HG03575 (cell line): ENCODE measurements at regions not wholly inside any gene's neighbourhood (a gene's known extent, or its start where the extent isn't known, plus 50 kb on each side); places are given as distances from the start of the nearest gene placed in this dataset.
"Not testable (repeated sequence)": the region's sequence is repeated elsewhere in the genome, so short reads cannot be mapped to it uniquely, and the experiment has no call there.

Experiments
- ATAC-seq: cut with Tn5 transposase; IDR thresholded peaks from one replicate; pipeline ENCODE4 v1.9.1; 2021; ENCODE audit not compliant: unreplicated experiment, insufficient number of reproducible peaks, low FRiP score; ENCODE audit errors: extremely low read depth

DNA sequence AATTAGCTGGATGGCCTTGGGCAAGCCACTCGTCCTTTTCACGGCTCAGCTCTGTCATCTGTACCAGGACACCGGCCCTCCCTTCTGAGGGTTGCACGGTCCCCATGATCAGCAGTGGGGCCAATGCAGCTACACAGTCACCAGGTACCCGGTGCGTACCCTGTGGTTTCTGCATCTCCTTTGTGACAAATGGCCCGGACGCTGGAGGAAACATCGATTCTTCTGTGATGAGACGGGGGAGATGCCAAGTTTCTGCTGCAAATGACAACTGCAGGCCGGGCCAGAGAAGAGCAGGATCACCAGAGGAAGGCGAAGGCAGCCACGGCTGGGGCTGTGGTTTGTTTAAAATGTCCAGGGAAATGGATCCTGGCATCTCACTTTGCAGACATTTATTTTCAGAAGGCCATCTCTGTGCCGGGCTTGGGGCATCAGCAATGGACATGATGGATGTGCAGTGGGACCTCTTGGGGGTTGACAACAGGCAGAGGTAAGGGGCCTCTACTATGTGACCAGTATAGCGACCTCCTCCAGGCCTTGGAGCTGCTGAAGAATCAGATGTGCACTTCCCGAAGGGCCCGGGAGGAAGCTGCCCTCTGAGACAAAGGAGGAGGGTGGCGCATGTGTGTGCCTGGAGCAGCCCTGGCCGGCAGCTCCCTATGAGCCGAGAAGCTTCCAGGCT lies 221.9 kb upstream of the C1orf174 start:
- ATAC-seq = no peak

- no peak for ATAC-seq
Observed at GRCh38 chr1:4122513-4123160, 222.6 kb upstream of the C1orf174 start.

GRCh38 chr1:4124631-4125145 lies 224.6 kb upstream of the C1orf174 start:
- no peak for ATAC-seq

GRCh38 chr1:4126251-4126650 lies 226.2 kb upstream of the C1orf174 start:
- ATAC-seq = no peak

DNA sequence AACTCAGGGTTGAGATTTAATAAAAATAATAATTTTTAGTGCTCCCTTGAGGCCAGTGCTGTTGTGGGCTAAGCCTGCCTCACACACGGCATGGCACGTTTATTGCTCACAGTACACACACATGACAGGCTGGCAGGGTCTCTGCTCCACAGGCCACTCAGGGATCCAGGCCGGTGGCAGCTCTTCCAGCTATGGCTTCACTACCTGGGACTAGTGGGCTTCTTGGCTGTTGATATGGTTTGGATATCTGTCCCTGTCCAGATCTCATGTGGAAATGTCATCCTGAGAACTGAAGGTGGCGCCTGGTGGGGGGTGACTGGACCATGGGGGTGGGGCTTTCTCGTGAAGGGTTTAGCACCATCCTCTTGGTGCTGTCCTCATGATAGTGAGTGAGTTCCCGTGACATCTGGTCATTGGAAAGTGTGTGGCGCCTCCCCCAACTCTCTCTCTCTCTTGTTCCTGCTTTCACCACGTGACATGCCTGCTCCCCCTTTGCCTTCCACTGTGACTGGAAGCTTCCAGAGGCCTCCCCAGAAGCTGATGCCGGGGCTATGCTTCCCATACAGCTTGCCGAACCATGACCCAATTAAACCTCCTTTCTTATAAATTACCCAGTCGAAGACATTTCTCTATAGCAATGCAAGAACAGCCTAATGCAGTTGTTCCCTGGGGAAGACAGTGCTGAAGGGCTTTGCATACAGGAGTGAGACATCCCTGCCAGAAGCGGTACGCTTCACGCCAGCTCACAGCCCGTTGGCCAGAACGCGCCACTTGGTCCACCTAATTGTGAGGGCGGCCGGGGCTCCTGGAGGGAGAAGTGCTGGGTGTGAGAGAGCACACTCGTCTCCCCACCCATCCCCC lies 226.9 kb upstream of the C1orf174 start:
- no peak for ATAC-seq

DNA sequence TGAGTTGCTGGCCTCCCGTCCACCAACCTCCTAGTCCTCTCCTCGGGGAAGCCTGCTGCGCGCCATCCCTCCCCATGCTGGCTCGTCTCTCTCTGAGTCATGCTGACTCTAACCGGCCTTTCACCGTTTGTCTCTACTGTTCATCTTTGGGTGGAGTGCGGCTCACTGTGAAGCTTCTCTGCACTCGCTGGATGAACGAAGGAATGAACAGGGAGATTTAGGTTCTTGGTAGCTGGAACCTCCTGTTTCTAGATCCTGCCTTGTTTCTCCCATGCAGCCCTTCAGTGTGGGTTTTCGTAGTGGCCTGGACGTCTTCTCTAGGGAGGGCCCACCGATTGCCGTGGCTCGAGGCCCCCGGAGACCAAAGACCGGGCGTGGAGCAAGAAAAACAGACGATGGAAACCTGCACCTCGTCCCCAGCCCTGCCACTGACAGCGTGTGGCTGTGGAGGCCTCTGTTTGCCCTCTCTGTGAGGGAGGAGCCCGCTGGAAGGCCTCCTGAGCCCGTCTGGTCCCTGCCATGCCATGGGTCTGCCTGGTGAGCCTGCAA lies 227.6 kb upstream of the C1orf174 start:
- no peak for ATAC-seq

- ATAC-seq = no peak
Observed at GRCh38 chr1:4128616-4129015, 228.5 kb upstream of the C1orf174 start.

- no peak for ATAC-seq
Observed at GRCh38 chr1:4129693-4130092, 229.6 kb upstream of the C1orf174 start.

DNA sequence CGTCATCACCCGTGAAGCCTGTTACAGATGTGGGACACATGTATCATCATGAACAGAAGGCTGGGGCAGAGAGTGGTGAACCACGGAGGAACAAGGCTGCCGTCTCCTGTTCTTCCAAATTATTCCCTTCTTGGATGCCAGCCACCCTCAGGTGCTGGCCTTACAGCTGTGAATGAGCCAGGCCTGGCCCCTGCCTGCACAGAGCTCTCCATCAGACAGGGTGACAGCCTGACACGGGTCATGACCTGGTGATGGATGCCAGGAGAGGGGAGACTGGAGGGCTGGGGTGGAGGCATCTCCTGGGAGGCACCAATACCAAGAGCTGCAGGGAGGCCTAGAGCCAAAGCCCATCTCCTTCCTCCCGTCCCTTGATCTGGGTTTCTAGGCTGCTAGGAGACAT lies 230.0 kb upstream of the C1orf174 start:
- ATAC-seq = no peak

DNA sequence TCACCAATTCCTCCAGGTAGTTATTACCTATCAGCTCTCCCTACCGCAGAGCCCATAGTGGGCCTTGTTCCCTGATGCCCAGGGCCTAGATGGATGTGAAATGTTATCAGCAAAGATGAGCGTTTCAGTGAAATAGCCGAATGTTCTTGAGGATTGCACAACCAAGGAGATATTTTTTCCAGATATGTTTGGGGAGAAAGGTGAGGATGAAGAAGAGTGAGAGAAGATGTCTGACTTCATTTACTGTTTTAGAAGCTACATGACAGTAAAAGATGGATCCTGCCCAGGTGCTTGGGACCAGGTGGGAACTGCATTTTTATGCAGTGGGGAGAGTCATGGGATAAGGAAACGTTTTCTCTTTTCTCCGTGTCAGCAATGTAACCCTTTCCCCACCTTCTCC lies 231.7 kb upstream of the C1orf174 start:
- no peak for ATAC-seq

DNA sequence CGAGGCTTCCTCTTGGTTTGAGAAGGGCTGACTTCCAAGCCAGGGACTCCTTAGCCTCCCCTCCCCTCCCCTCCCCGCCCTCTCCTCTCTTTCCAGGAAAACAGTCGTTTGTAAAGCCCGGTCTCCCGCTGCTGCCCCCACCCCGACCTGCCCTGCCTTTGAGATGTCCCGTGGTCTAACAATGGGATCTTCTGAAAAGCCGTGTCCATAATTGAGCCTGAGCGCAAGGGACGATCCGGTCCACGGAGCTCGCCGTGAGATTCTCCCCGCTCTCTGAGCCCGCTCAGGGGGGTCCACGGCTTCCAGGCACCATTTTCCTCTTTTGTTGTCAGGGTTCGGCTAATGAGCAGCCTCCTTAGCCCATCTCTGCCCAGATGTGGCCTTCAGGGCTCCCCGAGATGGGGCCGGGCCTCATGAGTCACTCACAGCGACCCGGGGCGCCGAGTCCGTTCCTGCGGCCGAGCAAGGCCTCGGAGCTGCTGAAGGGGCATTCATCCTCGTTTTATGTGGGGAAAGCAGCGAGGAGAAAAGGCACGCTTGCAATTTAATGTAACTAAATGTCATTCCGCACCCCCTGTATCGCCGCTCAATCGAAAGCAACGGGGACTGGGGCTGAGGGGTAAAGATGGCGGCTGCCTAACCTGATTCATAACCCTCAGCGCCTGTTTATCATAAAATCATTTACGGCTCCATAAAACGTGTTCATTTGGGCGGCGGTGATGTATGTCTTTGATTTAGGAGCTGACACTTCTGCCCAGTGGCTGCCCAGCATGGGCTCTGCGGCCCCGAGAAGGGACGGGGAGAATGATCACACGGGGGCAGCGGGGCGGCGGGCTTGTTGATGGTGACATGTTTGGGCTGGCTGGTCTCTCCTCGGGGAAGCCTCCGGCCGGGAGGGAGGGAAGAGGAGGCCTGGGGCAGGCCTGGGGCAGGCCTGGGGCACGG lies 232.6 kb upstream of the C1orf174 start:
- no peak for ATAC-seq

- ATAC-seq = no peak
Observed at GRCh38 chr1:4133297-4133938, 233.3 kb upstream of the C1orf174 start.

GRCh38 chr1:4133939-4134321 lies 233.9 kb upstream of the C1orf174 start:
- ATAC-seq = no peak

- ATAC-seq = not testable (repeated sequence)
Observed at GRCh38 chr1:4135853-4136252, 235.8 kb upstream of the C1orf174 start.

DNA sequence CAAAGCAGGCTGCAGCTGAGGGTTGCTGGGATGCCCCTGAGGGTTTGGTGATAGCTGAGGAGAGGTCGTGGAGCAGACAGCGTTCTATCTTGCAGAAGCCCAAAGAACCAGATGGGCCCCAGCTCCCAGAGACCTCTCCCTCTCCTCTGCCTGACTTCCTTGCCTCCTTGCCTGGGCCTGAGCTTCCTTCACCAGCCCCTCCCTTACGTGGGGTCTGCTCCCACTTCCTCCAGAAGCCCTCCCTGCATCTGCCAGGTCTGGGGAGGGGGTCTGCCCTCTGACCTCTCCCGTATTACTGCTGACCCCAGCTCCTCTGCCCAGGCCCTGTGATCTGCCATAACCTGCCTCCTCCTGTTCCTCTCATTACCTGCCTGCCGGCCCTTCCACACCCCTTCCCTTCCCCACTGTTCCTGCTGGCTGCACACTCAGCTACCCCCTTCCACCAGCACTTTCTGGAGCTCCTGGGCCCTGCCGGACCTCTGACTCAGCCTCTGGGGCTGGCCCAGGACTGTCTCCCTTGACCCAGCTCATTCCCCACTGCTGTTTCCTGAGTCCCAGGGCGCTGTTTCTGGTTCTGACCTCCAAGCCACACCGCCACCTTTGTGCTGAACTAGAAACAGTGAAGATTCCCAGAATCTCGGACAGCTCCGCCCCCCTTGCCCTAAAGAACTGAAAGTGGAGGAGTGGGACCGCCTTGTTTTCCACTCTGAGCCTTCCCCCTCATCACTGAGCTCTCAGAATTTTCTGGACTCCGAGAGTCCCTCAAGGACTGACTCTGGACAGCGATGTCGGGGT lies 237.7 kb upstream of the C1orf174 start:
- ATAC-seq = no peak

- ATAC-seq = no peak
Observed at GRCh38 chr1:4139646-4140045, 239.6 kb upstream of the C1orf174 start.

DNA sequence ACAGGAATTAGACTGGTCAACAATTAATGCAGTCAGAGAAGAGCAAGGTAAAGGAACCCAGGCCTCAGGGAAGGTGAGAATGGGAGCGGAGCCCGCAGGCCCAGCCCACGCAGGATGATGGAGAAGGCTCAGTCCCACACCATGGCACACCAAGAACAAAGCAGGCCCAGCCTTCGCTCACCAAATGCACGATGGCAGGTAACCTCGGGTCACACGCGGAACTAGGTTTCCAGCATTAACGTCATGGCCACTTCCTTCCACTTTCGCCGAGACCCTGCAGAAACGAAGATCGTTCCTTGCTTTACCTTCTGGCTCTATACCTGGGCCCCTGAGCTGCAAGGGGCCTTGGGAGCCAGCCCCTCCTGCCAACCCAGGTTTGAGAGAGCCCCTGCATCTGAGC lies 240.2 kb upstream of the C1orf174 start:
- no peak for ATAC-seq
